ENCODE measurements at regions not wholly inside any gene's neighbourhood (a gene's known extent, or its start where the extent isn't known, plus 50 kb on each side); places are given as distances from the start of the nearest gene placed in this dataset.
"Not testable (repeated sequence)": the region's sequence is repeated elsewhere in the genome, so short reads cannot be mapped to it uniquely, and the experiment has no call there.

DNA sequence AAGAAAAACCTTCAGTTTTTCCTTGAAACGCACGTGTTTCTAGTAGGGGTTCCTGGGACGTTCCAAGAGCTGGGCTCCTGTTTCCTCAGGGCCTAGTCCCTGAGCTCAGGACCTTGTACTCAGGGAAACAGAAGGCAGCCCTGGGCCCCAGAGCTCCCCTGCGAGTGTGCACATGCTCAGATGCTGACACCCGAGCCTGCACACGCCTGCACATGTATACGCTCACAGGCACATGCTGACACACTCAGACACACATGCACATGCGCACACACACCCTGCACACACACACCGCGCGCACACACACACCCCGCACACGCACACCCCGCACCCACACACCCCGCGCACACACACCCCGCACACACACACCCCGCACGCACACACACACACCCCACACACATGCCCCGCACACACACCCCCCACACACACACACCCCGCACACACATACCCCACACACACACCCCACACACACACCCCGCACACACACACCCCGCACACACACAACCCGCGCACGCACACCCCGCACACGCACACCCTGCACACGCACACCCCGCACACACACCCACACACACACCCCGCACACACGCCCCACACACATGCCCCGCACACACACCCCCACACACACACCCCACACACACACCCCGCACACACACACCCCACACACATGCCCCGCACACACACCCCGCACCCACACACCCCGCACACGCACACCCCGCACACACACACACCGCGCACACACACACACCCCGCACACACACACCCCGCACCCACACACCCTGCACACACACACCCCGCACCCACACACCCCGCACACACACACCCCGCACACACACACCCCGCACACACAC lies 52.2 kb downstream of the CALML3 start:
- FAIRE-seq (peak; percentile 97), DNase-seq (ENCODE audit: insufficient read length, low spot score) (no peak)

DNA sequence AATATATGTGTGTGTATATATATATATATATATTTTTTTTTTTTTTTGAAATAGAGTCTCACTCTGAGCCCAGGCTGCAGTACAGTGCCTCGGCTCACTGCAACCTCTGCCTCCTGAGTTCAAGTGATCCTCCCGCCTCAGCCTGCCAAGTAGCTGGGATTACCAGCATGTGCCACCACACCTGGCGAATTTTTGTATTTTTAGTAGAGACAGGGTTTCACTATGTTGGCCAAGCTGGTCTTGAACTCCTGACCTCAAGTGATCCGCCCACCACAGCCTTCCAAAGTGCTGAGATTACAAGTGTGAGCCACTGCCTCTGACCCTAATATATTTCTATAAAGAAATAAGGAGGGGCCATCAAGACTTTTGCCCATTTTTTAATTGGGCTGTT lies 55.3 kb downstream of the CALML3 start:
- not testable (repeated sequence) for DNase-seq (ENCODE audit: insufficient read length, low spot score); FAIRE-seq

DNA sequence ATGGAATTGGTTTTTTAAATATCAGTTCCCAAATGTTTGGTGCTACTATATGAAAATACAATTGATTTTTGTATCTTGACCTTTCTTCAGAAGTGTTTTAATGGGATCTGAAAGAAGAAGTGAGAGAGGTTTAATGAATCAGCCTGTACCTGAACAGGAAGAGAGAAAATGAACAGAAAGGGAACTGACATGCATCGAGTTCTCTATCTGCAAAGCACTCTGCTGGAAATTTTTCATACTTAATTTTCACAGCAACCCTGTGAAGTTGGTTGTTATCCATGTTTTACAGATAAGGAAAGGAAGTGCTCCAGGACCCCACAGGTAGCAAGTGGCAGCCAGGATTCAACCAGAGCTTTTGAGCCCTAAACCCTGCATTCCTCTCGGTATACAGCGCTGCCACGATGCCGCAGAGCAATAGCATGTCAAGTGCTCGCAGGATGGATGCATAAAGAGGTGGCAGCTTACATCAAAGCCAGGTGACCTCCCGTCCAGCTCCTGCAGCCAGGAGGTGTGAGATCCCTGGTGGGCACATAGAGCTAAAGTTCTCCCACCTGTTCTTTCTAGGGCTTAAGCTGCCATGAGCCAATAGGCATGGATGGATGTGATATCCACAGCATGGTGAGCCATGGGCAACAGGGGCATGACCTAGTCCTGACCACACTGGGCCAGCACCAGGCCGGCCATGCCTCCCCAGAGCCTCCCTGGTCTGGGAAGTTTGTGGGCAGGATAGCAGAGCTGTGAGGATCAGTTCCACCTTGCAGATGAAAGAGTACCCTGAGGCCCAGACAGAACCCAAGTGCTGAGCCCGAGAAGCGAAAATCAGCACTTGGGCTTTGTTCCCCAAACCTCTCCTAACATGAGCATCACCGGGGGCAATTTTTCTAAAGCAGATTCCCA lies 57.2 kb downstream of the CALML3 start:
- DNase-seq (ENCODE audit: insufficient read length, low spot score) (no peak), FAIRE-seq (no peak)

DNA sequence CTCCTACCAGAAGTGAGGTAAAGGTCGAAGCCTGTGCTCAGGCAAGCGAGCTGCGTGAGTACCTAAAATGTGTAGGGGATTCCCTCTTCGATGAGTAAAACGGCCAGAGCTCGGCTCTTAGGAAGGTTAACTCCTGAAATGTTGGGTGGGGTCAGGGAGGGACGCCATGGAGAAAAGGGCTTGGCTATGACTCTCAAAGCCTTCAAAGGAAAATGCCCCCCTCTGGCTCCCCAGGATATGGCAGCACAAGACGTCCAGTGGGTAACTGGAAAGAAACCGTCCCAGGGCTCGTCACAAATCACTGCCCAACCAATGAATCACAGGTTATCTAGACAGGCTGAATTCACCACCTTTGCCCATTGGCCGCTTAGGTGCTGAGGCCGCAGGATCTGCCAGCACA lies 58.0 kb downstream of the CALML3 start:
- FAIRE-seq = no peak
- DNase-seq (ENCODE audit: insufficient read length, low spot score) = no peak

DNA sequence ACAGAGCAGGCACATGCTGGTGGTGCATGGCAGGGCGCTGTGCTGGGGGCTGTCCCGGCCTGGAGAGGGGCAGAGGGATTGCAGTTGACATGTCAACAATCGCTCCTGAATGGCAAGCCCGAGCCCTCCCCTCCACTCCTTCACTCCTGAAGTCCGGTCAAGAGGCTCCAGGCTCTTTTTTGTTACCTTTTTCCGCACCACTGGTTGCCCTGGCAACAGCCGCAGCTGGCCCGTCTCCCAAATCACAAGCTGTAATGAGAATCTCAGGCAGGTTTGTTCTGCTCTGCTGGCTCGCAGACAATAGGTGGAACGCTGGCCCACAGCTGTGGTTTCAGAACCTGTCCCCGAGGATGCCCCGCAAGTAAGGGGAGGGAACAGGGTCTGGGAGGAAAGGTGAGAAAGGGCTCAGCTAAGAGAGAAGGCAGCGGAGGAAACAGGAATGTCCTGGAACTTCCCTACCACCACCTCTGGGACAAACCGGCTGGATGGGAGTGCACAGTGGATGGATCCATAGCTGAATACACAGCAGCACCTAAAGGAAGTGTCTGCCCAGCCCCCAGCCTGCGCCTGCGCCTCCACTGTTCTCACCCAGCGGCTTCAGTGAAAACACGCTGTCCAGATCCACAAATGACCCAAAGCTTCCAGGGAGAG lies 58.9 kb downstream of the CALML3 start:
- FAIRE-seq (no peak), DNase-seq (ENCODE audit: insufficient read length, low spot score) (no peak)

DNA sequence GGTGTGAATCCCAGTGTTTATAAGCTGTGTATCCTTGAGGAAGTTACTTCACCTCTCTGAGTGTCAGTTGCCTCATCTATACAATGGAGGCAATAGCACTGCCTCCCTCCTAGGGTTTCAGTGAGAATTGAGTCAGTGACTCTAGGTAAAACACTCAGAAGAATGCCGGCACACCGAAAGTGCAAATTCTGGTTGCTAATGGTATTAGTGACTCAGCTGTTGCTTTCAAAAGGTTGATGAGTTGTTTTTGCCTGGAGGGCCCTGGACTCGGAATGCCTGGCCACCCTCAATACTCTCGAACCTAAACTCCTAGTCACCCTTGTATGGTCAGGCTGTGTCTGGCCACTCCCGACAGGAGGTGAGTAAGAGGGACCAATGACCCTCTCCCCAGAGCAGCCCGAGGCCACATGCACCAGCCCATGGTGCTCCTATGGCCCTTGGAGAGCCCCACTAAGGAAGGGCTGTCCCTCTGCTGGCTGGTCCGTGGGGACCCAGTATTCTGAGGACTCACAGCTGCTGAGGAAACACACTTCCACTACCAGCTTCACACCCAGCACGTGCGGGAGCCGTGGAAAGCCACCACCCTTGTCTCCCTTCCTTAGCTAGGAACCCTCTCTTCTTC lies 60.2 kb downstream of the CALML3 start:
- DNase-seq (ENCODE audit: insufficient read length, low spot score) = peak; percentile 67
- FAIRE-seq = peak; percentile 31

DNA sequence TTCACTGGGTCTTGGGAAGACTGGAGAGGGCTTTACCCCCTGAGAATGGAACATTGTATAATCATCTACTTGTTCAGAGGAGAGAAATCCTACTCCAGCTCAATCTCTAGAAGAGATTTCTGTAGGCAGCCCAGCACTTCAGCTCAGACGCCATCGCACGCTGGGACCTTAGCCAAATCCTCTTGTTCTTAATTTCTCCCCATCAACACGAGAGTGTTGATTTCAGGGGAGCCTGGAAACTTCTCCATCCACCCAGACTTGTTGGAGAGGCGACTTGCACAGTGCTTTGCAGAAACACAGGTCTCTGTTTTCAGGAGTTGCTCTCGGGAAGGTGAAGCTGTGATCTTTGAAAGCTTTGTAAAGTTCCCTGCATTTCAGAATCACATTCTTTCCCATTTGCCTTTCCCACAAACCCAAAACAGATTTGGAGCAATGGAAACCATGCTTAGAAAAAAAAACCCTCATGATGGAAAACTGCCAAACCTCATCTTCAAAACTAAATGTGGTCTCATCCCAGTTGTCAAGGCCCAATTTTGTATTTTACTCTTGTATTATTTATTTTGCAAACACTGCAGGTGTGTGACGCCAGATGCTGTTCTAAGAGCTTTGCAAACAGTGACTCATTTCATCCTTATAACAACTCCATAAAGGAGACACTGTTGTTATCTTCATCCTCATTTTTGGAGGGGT lies 60.9 kb downstream of the CALML3 start:
- FAIRE-seq (no peak), DNase-seq (ENCODE audit: insufficient read length, low spot score) (no peak)

DNA sequence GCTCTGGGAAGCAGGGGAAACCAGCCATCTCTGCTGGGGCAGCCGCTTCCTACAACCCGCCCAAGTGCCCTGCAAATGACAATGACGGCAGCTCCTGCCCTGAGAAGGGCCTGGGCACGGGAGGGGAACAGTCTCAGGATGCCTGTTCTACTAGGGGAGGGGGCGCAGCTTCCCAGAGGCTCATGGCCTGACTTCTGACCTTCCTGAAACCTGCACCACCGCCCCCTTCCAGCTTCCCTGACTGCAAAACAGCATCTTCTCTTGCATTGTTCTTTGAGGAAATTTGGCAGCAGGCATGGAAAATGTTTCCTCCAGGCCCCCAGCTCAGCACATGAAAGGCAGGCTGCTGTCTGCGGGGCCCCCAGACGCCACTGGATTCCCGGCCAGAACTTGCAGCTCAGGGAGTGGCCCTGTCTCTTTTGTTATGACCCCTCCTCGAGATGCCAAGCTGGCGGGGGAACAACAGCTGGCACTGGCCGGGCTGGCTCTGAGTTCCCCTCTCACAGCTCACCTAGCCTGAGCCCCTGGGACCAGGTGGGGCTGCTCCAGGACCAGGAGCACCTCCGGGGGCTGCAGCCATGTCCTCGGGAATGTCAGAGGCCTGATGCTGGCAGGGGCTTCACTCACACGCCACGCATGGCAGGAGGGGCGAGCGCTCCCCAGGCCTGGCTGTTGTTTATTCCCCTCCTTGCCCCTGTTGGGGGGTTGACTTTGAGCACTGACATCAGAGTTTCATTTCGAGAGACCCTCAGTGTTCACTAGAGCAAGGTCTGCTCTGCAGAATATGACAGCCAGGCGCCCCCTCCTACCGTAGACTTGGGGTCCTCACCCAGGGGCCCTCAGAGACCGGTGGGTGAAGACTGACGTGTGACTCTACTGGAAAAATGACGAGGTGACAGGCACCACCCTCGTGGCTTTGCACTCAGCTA lies 62.7 kb downstream of the CALML3 start:
- DNase-seq (ENCODE audit: insufficient read length, low spot score) (no peak), FAIRE-seq (no peak)

DNA sequence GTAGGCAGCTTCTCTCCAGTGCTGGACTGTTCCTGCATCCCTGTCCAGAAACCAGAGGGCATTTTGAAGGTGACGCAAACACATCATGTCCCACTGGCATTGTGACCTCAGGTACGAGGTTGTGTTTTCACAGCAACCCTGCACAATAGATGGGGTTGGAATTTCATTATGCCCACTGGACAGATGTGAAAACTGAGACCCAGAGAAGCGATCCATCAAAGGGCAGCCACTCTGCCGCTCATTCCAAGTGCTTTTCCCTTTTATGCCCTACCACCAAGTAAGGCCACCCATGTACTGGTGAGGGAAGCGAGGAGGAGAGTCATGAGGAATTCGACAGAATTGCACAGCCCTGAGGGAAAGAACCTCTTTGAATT lies 63.3 kb downstream of the CALML3 start:
- DNase-seq (ENCODE audit: insufficient read length, low spot score) = no peak
- FAIRE-seq = no peak

DNA sequence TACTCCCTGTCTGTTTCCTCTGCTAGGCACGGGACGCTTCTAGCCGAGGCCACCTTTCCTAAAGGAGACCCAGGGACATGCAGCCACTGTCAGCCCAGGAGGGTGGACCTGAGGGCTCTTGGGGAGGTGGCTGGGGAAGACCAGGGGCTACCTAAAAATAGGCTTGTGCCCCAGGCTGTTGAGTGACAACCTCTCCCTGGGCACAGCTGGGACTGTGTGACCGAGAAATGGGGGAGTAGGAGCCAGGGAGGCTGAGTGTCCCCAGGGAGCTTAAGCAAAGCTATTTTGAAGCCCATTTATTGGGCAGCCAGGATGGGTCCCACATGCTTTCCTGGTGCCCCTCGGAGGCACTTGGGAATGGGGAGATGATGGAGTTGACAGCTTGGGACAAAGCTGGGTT lies 63.8 kb downstream of the CALML3 start:
- FAIRE-seq (no peak), DNase-seq (ENCODE audit: insufficient read length, low spot score) (no peak)
